HG03060 (cell line): ENCODE measurements at regions not wholly inside any gene's neighbourhood (a gene's known extent, or its start where the extent isn't known, plus 50 kb on each side); places are given as distances from the start of the nearest gene placed in this dataset.

Experiments
- ATAC-seq: cut with Tn5 transposase; IDR thresholded peaks from one replicate; pipeline ENCODE4 v1.9.1; 2021; ENCODE audit warnings: low read depth, moderate number of reproducible peaks; ENCODE audit not compliant: unreplicated experiment

GRCh38 chr6:103995571-103995970, 864.1 kb downstream of the HACE1 start:
- ATAC-seq: no peak

- ATAC-seq: no peak
These were observed 875.9 kb downstream of the HACE1 start for GRCh38 chr6:103983860-103984259.

GRCh38 chr6:103983011-103983410, 876.7 kb downstream of the HACE1 start:
- no peak for ATAC-seq

- no peak for ATAC-seq
These were observed 877.1 kb downstream of the HACE1 start for GRCh38 chr6:103982574-103982973.

GRCh38 chr6:103979308-103979707, 880.4 kb downstream of the HACE1 start:
- no peak for ATAC-seq

- ATAC-seq: no peak
These were observed 922.3 kb downstream of the HACE1 start for GRCh38 chr6:103937389-103937788.

- ATAC-seq: no peak
These were observed 934.4 kb downstream of the HACE1 start for GRCh38 chr6:103925317-103925716.

- ATAC-seq: no peak
These were observed 949.7 kb downstream of the HACE1 start for GRCh38 chr6:103910018-103910417.

GRCh38 chr6:103908898-103909297, 950.8 kb downstream of the HACE1 start:
- ATAC-seq: no peak

GRCh38 chr6:103895136-103895535, 964.6 kb downstream of the HACE1 start:
- ATAC-seq: no peak

GRCh38 chr6:103893141-103893581, 966.6 kb downstream of the HACE1 start:
- no peak for ATAC-seq

- no peak for ATAC-seq
These were observed 972.8 kb downstream of the HACE1 start for GRCh38 chr6:103886951-103887350.

GRCh38 chr6:103885446-103885845, 974.3 kb downstream of the HACE1 start:
- ATAC-seq: no peak

- ATAC-seq: no peak
These were observed 979.9 kb downstream of the HACE1 start for GRCh38 chr6:103879800-103880199.

- no peak for ATAC-seq
These were observed 984.5 kb downstream of the HACE1 start for GRCh38 chr6:103875221-103875620.

- ATAC-seq: no peak
These were observed 985.1 kb downstream of the HACE1 start for GRCh38 chr6:103874575-103874974.

GRCh38 chr6:103872678-103873077, 987.0 kb downstream of the HACE1 start:
- no peak for ATAC-seq

- ATAC-seq: no peak
These were observed 987.5 kb downstream of the HACE1 start for GRCh38 chr6:103872233-103872632.

GRCh38 chr6:103870970-103871369, 988.7 kb downstream of the HACE1 start:
- ATAC-seq: no peak

GRCh38 chr6:103862297-103862696, 997.4 kb downstream of the HACE1 start:
- no peak for ATAC-seq

GRCh38 chr6:103858003-103858402, 1001.7 kb downstream of the HACE1 start:
- ATAC-seq: no peak

GRCh38 chr6:103855750-103856149, 1004.0 kb downstream of the HACE1 start:
- no peak for ATAC-seq

GRCh38 chr6:103854059-103854458, 1005.7 kb downstream of the HACE1 start:
- ATAC-seq: no peak
